OCI-LY7 (cell line): ENCODE measurements at regions not wholly inside any gene's neighbourhood (a gene's known extent, or its start where the extent isn't known, plus 50 kb on each side); places are given as distances from the start of the nearest gene placed in this dataset.
"Not testable (repeated sequence)": the region's sequence is repeated elsewhere in the genome, so short reads cannot be mapped to it uniquely, and the experiment has no call there.

Experiments used
- BruUV-seq: library from RNA; stranded (reverse); fragments of 400-500 nt; replicated peaks from 2 replicates; lab custom pipeline; 2021; lab: Mats Ljungman, UMichigan
- CTCF ChIA-PET: fragments of 300-600 bp; sonication (Branson Sonifier 250); formaldehyde crosslinking; loops from one replicate; lab custom pipeline; 2022; ENCODE audit warnings: antibody characterized with exemption; ENCODE audit not compliant: unreplicated experiment; lab: Charles Lee
- POLR2A ChIA-PET: fragments of 300-600 bp; sonication (Branson Sonifier 250); formaldehyde crosslinking; loops from one replicate; lab custom pipeline; 2022; ENCODE audit warnings: antibody characterized with exemption; lab: Charles Lee
- DNase-seq: peaks from one replicate; pipeline ENCODE4 v3.0.0-alpha.2; 2015; ENCODE audit warnings: low spot score
- H2AFZ ChIP-seq: fragments of 200-600 bp; sonication (generic), shearing (Covaris generic); 2 replicates; pipeline ENCODE4 v1.6.1; 2014; ENCODE audit warnings: mild to moderate bottlenecking, antibody characterized with exemption, low read length, moderate library complexity
- H3K27ac ChIP-seq: fragments of 200-600 bp; sonication (generic); 2 replicates; pipeline ENCODE4 v1.5.1; 2014; ENCODE audit warnings: mixed run types, low read depth, mild to moderate bottlenecking, moderate library complexity, low read length, inconsistent platforms; ENCODE audit not compliant: poor library complexity, severe bottlenecking
- H3K36me3 ChIP-seq: fragments of 200-600 bp; sonication (generic); 2 replicates; pipeline ENCODE4 v1.6.1; 2014; ENCODE audit warnings: mild to moderate bottlenecking, antibody characterized with exemption, low read length, moderate library complexity, mixed read lengths; ENCODE audit not compliant: insufficient read depth
- H3K4me1 ChIP-seq: fragments of 200-600 bp; sonication (generic); 2 replicates; pipeline ENCODE4 v1.5.1; 2014; ENCODE audit warnings: mild to moderate bottlenecking, low read length; ENCODE audit not compliant: insufficient read depth, poor library complexity, severe bottlenecking
- H3K4me2 ChIP-seq: fragments of 200-600 bp; sonication (generic); 2 replicates; pipeline ENCODE4 v1.6.1; 2014; ENCODE audit warnings: mild to moderate bottlenecking, low read length
- H3K4me3 ChIP-seq: fragments of 200-600 bp; sonication (generic); 2 replicates; pipeline ENCODE4 v1.5.1; 2014; ENCODE audit warnings: mild to moderate bottlenecking, low read depth, low read length; ENCODE audit not compliant: poor library complexity, severe bottlenecking
- H3K79me2 ChIP-seq: fragments of 200-600 bp; sonication (generic); 2 replicates; pipeline ENCODE4 v1.6.1; 2016; ENCODE audit warnings: low read depth, mild to moderate bottlenecking, low read length, moderate library complexity, mixed read lengths; ENCODE audit not compliant: insufficient read depth
- H3K9me2 ChIP-seq: fragments of 200-600 bp; sonication (generic); 2 replicates; pipeline ENCODE4 v1.6.1; 2016; ENCODE audit warnings: mild to moderate bottlenecking, low read length, mixed read lengths; ENCODE audit not compliant: insufficient read depth
- H3K9me3 ChIP-seq: fragments of 200-600 bp; sonication (generic); 2 replicates; pipeline ENCODE4 v1.6.1; 2014; ENCODE audit warnings: mild to moderate bottlenecking, mixed run types, low read length, mixed read lengths
- H4K20me1 ChIP-seq: fragments of 200-600 bp; sonication (generic); 2 replicates; pipeline ENCODE4 v1.6.1; 2014; ENCODE audit warnings: mild to moderate bottlenecking, antibody characterized with exemption, low read length, moderate library complexity, mixed read lengths; ENCODE audit not compliant: insufficient read depth
- CTCF ChIP-seq: fragments of 200-600 bp; sonication (generic); conservative IDR thresholded peaks from 2 replicates; pipeline ENCODE4 v1.5.1; 2014; ENCODE audit warnings: mild to moderate bottlenecking, antibody characterized with exemption, low read length, moderate library complexity, mixed read lengths
- EZH2phosphoT487 ChIP-seq: fragments of 200-600 bp; sonication (generic); IDR thresholded peaks from 2 replicates; pipeline ENCODE4 v1.6.1; 2018; ENCODE audit warnings: low read depth, borderline replicate concordance, mild to moderate bottlenecking, mixed run types, antibody characterized with exemption, low read length, moderate library complexity, mixed read lengths
- intact Hi-C: fragments of 100-400 bp; cut with micrococcal nuclease; formaldehyde crosslinking; loops from one replicate; pipeline ENCODE4 v1.10.0; 2022; ENCODE audit not compliant: unreplicated experiment

- no peaks in the 10 kb centered on the region for H4K20me1 ChIP-seq
- no peak overlapping the region for H3K4me2 ChIP-seq
- DNase-seq = no peak
- no peak overlapping the region for H2AFZ ChIP-seq
- BruUV-seq = no TSS peak
- no peak overlapping the region for H3K4me3 ChIP-seq
- no peaks in the 10 kb centered on the region for H3K36me3 ChIP-seq
- no peaks in the 10 kb centered on the region for H3K4me1 ChIP-seq
- ChIA-PET CTCF (no interaction called here), POLR2A (no interaction called here)
- no peaks in the 10 kb centered on the region for H3K9me2 ChIP-seq
- TF ChIP-seq EZH2phosphoT487 = no peak
- TF ChIP-seq CTCF = no peak
- intact Hi-C loops = no loop called here
- no peaks in the 10 kb centered on the region for H3K9me3 ChIP-seq
- no peaks in the 10 kb centered on the region for H3K79me2 ChIP-seq
- H3K27ac ChIP-seq = no peak overlapping the region
Observed at GRCh38 chr1:29683472-29683871, 447.1 kb downstream of the PTPRU start.

- Histone ChIP-seq H3K79me2 (no peaks in the 10 kb centered on the region), H3K4me1 (no peaks in the 10 kb centered on the region), H3K27ac (no peak overlapping the region), H3K9me2 (no peaks in the 10 kb centered on the region), H3K4me3 (no peak overlapping the region), H3K9me3 (no peaks in the 10 kb centered on the region), H4K20me1 (no peaks in the 10 kb centered on the region), H2AFZ (no peak overlapping the region), H3K4me2 (no peak overlapping the region), H3K36me3 (no peaks in the 10 kb centered on the region)
- intact Hi-C loops = no loop called here
- no peak for TF ChIP-seq CTCF
- TF ChIP-seq EZH2phosphoT487 = no peak
- DNase-seq = no peak
- BruUV-seq = no TSS peak
- CTCF ChIA-PET = no interaction called here
- POLR2A ChIA-PET = no interaction called here
Observed at GRCh38 chr1:29682919-29683295, 446.6 kb downstream of the PTPRU start.

- no peaks in the 10 kb centered on the region for H3K9me3 ChIP-seq
- H3K9me2 ChIP-seq = no peaks in the 10 kb centered on the region
- POLR2A ChIA-PET = no interaction called here
- intact Hi-C loops = no loop called here
- no peaks in the 10 kb centered on the region for H3K79me2 ChIP-seq
- H3K4me3 ChIP-seq = no peak overlapping the region
- CTCF ChIA-PET = no interaction called here
- H3K4me1 ChIP-seq = no peaks in the 10 kb centered on the region
- no peak overlapping the region for H2AFZ ChIP-seq
- H4K20me1 ChIP-seq = no peaks in the 10 kb centered on the region
- BruUV-seq = no TSS peak
- no peak overlapping the region for H3K4me2 ChIP-seq
- H3K27ac ChIP-seq = no peak overlapping the region
- TF ChIP-seq CTCF (no peak), EZH2phosphoT487 (no peak)
- H3K36me3 ChIP-seq = no peaks in the 10 kb centered on the region
- no peak for DNase-seq
Observed at GRCh38 chr1:29682171-29682918, 446.0 kb downstream of the PTPRU start.

- DNase-seq, H3K27ac ChIP-seq, H3K4me3 ChIP-seq, H2AFZ ChIP-seq, H3K4me1 ChIP-seq, POLR2A ChIA-PET, H3K36me3 ChIP-seq, H4K20me1 ChIP-seq, H3K4me2 ChIP-seq, intact Hi-C loops, H3K9me2 ChIP-seq, H3K9me3 ChIP-seq, BruUV-seq, CTCF ChIA-PET, H3K79me2 ChIP-seq: not testable (repeated sequence)
Observed at GRCh38 chr1:29681416-29681815, 445.1 kb downstream of the PTPRU start.
